Activated CD4-positive, alpha-beta T cell treated with anti-CD3 and anti-CD28 coated beads, Interleukin-2, amount 50 U/mL, for 24 hours (primary cell): ENCODE measurements at regions not wholly inside any gene's neighbourhood (a gene's known extent, or its start where the extent isn't known, plus 50 kb on each side); places are given as distances from the start of the nearest gene placed in this dataset.
"Not testable (repeated sequence)": the region's sequence is repeated elsewhere in the genome, so short reads cannot be mapped to it uniquely, and the experiment has no call there.

Source experiments
- DNase-seq, 2 donors: peaks; one replicate each; pipeline ENCODE4 v3.0.0-alpha.2; 2020; ENCODE audit warnings: low read depth in 1 of 2, low spot score in 1 of 2

DNA sequence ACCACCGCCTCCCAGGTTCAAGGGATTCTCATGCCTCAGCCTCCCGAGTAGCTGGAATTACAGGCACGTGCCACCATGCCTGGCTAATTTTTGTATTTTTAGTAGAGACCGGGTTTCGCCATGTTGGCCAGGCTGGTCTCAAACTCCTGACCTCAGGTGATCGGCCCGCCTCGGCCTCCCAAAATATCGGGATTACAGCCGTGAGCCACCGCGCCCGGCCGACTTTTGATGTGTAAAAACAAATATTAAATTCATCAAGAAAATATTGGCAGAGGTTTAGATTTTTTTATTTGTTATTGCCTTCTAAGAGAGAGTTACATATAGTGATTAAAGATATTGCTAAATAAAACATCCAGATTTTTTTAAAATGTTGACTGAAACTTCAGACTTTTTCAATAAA is 390.8 kb upstream of the SLC10A2 start:
- not testable (repeated sequence) for DNase-seq

DNA sequence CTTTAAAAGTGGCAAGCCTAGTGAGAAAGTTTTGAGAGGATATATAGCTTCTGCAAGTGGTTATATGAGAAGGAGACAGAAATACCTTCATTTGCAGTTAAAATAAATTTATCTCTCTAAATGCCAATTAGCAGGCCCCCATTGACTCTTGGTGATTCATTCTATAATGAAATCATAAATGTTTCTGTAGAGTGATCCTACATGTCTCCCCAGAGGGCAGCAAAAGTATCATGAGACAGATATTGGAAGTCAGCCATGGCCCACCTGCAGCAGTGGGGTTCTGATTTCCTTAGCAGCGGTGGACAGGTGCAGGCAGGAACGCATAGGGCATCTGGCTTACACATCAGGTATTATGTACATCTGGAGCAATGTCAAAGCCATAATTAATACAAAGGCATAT is 385.4 kb upstream of the SLC10A2 start:
- DNase-seq: no peak

DNA sequence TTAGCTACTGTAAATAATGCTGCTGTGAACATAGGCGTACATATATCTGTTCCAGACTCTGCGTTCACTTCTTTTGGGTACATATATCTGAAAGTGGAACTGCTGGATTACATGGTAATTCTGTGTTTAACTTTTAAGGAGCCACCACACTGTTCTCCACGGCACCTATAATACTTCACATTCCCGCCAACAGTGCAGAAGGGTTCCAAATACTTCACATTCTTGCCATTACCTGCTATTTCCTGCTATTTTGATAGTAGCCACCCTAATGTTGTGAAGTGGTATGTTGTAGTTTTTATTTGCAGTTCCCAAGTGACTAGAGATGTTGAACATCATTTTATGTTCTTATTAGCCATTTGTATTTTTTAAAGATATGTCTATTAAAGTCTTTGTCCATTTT is 377.4 kb upstream of the SLC10A2 start:
- DNase-seq: no peak

DNA sequence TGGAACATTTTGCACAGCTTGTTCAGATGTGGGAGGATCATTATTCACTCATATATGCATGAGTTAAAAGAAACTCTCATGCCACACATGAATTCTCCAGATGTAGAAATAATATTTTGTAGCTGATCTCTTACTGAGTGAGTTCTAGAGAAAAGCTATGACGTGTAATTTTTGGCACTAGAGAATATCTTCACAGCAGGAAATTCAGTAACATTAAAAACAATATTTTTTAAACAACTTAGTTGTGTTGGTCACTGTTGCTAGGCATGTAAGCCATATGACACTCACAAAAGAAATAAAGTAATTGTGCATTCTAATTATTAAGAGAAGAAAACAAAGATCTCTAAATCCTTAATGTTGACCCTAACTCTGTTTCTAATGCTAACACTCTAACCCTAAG is 371.4 kb upstream of the SLC10A2 start:
- no peak for DNase-seq

DNA sequence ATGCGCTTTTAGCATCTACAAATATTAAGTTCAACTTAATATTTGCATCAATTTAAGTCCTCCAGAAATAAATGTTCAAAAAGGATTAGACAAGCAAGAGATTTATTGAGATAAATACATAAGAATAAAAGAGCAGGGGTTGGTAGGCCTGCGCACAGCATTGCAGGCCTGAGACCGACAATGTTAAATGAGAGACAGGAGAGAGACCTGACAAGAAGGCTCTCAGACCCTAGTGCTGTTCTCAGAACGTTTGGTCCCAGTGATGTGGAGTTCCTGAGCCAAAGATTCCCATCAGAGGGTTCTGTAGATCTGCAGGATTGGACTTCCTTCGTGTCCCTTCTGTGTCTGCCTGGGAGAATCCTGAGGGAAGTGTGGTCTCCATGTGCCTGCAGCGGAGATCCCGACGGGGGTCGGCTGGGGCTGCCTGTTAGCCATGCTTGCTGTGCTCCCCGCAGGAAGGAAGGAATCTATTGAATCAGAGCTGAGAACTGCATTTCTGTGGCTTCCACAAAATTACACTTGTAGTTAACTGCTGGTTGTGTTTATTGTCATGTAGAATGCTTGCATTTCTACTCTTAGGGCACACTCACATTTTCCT is 369.9 kb upstream of the SLC10A2 start:
- no peak for DNase-seq

DNA sequence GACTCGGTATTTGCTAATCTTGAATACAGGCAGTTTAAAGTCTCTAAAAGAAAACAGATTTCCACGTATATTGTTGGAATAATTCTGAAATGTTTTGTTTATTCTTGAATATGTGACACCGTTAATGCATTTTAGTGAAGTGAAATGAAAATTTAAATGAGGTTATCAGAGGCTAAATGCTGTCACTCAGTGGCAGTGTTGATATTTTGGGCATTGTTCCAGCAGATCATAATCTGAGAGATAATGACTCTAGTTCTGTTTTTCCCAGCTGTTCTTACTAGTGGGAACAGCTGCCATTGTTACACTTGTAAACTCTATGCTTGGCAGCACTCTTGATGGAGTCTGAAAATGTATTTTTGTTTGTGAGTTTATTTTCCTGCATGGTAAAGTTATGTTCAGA is 365.6 kb upstream of the SLC10A2 start:
- no peak for DNase-seq

DNA sequence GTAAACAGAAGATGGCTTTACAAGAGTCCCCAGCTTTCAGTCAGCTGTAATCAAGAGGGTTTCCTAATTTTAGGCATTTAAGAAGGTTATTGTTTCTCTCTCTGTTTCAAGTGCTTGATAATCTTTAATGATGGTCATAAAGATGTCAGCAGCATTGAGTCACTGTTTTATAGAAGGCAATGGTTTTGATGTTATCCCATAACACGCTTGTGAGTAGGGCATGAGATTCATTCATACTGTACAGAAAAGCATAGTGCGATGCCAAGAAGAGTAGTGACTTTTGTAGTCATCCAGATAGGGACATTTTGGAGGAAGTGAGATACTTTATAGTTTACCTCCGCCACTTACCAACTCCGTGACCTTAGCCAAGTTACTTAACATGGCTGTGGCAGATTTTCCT is 364.2 kb upstream of the SLC10A2 start:
- DNase-seq: no peak

DNA sequence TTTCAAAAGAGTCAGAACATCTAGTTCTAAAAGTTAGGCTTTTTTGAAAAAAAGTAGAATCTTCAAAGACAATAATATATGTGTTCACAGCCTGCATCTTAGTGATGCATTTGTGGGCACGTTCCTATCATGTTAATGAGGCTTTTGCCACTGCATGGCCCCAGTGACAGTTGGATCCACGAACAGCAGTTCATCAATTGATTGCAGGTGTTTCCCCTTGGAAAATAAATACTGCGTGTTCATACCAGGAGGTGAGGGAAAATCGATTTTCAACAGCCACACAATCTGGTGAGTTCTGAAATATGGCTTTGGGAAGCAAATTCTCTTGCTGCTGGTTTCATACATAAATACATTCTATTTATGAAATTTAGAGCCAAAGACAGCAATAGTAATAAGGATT is 343.8 kb upstream of the SLC10A2 start:
- DNase-seq: no peak

DNA sequence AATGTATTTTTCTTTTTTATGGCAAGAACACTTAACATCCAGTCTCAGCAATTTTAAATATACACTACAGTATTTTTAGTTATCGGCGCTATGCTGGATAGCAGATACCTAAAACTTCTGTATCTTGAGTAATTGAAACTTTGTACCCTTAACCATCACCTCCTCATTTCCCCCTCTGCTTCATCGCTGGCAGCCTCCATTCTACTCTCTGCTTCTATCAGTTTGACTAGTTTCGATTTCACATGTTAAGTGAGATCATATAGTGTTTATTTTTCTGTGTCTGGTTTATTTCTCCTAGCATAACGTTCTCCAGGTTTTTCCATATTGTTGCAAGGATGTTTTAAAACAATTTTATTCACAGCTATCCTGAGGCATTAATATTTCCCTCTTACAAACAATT is 340.8 kb upstream of the SLC10A2 start:
- DNase-seq: no peak

DNA sequence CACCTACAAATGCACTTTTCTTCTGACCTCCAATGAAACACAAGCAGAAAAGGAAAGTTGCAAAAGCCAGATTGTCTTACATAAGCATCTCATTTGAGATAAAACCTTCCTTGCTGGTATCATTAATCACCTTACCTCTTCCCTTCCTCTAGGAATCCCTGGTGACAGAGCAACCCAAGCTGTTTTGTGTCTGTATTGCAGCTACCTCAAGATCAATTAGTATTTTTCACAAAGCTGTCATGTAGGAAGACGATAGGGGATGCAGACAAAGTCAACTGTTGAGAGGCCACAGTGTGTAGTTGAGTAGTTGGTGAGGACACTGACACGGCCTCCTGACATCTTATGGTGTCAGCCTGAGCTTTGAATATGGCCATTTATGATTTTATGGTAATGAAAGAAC is 339.1 kb upstream of the SLC10A2 start:
- no peak for DNase-seq

DNA sequence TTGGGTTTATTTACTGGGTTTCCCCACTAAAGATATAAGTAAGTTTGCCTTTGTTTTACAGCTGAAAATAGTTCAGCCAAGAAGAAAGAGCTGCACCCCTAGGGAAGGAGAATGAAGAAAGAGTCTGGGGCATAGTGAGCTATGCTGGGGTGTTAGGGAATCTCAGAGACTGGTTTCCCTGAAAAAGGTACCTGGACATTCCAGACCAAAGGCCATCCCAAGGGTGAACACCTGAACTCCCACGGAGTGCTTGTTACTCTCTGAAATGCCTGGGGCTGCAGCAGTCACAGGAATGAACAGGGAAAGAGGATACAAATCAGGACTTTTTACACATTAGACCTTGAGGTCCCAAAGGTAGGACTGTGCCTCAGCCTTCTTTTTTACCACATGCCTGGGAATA is 337.6 kb upstream of the SLC10A2 start:
- DNase-seq: no peak

DNA sequence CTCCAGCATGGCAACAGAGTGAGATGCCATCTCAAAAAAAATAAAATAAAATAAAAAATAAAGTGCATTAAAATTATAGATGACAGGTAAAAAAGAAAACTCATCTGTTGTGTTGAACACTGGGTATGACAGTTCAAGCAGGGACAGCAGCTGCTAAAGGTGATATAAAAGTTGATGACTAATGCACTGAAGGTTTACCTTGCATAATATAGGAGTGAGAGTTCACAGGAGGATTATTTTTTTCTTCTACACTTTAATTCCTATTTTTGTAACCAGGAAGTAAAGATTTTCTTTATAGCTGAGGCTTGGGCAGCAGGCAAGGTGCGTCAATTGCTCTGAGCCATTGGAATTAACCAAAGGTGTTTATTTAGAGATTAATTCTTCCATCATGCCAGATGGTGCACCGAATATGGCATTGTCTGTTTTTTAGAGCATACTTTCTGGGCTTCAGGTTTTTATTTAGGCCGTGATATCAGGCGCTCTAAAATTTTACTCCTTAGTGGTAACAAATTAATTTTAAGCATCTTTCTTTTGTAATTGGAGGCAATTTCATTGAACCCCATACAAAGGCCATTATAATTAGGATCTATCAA is 337.0 kb upstream of the SLC10A2 start:
- DNase-seq: no peak

DNA sequence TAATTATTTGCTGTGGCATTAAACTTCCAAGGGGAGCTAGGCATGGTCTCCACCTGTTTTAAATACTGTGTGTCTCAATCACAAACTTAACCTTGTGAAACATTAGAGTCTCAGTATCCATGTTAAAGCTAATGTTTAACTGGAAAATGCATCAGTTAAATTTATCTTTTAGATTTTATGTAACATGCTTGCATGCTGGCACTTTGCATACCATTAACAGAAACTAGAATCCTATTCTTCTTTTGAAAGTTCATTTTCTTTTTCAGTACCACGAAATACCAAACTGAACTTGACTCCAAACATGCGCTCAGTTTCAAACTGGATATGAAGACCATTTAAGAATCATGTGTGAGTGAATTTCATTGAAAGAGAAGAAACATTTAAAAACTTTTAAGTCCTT is 328.9 kb upstream of the SLC10A2 start:
- no peak for DNase-seq

DNA sequence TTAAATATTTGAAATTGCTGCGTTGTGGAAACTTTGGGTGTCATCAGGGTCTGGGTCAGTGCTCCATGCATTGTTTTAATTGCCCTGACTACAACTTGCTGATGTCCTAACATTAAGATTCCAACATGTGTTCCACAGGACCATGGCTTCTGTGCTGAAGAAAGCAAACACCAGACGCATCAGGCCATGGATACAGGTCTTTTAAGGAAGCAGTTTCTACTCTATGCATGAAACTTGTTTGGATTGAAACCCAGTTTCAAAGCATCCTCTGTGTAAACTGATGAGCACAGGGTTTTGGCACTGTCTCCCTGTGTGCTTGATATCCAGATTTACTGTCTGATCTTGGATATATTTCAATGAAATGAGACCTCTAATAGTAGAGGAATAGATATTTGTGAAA is 328.4 kb upstream of the SLC10A2 start:
- no peak for DNase-seq

DNA sequence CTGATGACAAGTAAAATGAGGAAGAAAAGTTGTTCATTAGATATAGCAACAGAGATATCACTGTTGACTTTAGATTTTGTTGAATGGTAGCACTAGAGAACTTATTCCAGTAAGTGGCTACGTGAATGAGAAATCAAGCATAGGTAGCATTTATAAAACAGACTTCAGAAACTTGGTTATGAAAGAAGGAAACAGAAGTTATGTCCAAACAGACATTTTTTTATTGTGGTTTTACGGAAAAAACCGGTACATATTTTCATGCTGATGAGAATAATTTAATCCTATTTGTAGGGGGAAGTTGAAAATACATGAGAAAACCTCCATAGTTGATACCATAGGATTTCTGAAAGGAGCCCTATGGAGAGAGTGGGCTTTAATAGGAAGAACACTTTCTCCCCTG is 325.7 kb upstream of the SLC10A2 start:
- no peak for DNase-seq

DNA sequence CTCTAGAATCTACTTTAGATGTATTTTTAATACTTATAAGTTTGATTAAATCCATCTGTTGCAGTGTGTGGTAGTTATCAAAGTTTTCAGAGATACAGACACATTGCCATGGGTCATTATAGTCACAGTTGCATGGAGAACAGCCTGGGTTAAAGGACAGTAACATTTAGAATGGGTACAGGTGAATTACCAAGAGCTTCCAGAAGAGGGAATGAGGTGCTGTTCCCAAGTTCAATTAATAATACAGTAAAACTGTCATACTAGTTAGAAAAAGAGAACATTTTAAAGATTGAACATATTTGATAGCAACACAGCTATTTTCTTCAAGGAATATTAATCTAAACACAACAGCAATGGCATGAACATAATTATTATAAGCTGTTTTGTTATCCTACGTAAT is 322.6 kb upstream of the SLC10A2 start:
- DNase-seq: no peak

DNA sequence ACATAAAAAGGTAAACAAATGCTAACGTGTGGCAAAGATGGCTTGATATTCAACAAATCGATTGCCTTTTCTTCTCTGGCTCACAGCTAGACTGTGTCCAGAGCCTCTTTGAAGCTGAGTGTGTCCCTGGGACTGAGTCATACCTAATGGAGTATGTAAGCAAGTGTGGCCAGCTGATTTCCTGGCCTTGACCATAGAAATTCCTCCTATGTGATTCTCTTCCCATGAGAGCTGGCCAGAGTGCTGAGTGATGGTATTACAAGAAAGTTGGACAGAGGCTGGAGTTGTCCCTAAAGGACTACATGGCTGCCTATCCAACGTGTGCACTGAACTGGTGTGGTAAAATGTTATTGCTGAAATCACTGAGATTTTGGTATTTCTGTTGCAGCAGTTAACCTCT is 320.1 kb upstream of the SLC10A2 start:
- DNase-seq: no peak

DNA sequence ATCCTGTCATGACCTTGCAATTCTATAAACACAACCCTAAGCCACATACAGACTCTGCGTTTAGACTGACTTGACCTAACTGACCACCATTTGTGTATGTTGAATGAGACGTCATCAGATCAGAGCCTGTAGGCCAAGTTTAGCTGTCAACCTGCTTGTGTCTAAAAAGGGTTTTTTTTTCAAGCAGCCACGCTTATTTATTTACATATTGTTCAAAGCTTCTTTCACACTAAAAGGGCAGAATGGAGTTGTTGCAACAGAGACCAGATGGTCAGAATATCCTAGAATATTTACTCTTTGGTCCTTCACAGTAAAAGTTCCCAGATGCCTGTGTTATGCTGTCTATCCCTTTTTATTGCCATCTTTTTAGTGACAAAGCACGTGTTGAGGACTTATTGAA is 307.7 kb upstream of the SLC10A2 start:
- no peak for DNase-seq

DNA sequence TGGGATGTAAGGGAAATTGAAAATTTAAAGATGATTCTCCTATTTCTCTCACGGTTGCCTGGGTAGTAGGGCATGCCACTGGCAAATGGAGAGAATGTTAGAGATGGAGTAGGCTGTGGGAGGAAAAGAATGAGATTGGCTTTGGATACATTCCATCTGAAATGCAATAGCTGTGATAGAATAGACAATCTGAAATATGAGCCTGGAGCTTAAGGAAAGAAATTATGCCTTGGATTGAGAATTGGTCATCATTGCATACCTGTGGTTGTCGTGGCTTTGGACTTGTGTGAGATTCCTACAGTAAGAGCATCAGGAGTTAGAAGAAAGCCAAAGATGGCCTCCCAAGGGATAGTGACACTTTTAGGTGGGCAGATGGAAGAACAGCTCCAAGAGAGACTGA is 305.1 kb upstream of the SLC10A2 start:
- DNase-seq: no peak

DNA sequence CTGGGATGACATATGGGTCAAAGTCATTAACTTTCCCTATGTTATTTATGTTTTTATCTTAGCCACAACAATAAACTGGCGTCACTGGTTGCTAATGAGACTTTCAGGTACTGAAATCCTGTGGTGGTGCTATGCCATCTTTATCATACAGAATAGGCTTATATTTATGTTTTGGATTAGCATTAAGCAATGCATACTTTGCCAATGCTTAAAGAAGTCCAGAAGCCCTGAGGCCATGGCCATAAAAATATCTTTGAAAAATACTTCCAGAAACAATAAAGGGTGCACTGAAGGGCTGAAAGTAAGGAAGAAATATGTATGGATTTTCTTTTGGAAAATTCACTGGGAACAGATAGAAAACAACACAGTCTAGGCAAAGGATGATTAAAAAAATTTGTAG is 304.6 kb upstream of the SLC10A2 start:
- no peak for DNase-seq

DNA sequence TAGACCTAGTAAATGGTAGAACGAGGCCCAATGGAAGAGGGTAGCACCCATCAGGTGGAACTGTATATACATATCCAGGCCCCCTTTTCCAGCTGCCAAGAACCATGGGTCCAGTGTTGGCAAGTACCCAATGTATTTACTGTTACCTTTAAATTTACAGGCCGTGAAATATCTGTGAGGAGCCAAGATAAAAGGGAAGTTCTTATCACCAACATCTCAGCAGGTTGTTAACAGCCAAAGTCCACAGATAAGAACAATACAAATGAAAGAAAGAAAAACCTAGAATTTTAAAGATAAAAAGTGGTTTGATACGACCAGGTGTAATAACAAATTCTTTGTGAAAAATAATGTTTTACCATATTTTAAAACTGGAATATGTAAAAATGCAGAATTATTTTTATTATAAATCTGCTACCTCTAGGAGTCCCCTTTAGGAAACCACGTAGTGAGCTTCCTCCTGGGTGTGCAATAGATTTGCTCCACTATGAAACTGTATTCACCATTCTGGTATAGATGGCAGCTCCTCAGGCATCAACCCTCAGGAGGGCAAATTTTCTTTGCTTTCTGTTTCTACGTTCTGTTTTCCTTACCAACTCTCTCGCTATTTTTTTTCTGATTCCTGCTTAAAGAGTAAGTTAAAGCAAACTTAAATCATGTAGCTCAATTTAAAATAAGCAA is 292.2 kb upstream of the SLC10A2 start:
- no peak for DNase-seq

DNA sequence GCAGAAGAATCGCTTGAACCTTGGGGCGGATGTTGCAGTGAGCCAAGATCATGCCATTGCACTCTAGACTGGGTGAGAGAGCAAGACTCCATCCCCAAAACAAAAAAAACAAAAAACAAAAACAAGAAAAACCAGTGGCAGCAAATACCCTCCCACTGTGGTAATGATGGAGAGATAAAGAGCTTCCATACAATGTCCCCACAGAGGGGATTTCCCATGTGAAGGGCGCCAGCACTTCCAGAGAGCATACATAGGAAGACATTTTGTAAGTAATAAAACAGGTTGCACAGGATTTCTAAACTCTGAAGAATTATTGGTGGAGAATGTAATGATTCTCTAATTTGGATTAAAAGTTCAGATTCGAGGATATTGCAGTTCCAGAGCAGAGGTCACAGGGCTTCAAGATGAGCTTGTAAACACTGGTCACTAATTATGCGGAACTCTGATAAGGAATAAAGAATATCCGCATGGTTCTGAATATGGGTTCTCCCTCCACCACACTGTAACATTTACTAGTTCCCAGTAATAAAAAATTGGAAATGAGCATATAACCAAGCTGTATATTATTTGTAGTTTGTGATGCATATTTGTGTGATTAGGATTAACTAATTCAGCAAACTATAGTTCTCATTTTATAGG is 290.1 kb upstream of the SLC10A2 start:
- DNase-seq: no peak

DNA sequence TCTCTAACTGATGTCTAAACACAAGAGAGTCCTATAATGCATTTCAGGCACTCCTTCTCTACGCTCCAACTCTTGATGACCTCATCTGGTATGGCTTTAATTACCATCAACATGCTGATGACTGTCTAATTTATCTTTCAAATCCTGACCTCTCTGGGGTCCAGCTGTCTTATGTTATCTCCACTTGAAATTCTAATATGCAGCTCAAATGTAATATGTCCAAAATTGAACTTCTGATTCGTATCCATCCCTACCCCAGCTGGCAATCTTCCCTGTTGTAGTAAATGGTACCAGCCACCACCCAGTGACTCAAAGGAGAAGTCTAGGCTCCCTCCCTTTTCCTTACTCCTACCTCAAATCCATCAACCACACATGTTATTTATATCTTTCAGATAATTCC is 288.0 kb upstream of the SLC10A2 start:
- no peak for DNase-seq
